ENCODE measurements at regions not wholly inside any gene's neighbourhood (a gene's known extent, or its start where the extent isn't known, plus 50 kb on each side); places are given as distances from the start of the nearest gene placed in this dataset.

DNA sequence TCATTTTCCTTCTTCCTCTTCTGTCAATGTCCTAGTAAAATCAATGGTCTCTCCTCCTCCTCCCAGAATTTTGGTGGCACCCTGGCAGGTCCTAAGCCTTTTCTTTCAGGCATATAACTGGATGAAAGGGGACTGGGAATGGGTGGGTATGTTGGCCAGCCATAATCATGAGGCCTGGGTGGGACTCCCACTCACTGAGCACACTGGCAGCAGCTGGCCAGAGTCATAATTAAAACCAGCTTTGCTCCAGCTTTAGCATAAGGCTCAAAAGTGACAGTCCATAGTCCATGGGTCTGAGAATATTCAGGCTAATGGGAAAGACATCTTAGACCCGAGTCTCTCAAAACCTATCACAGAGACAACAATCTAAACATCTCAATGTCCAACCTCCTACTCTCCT lies 190.0 kb upstream of the BTBD3 start:
- H3K4me3 ChIP-seq (ENCODE audit: low read depth, low read length), result no peak overlapping the region
- DNase-seq (ENCODE audit: low read depth), result no peak
- TF ChIP-seq, protein P1, sequence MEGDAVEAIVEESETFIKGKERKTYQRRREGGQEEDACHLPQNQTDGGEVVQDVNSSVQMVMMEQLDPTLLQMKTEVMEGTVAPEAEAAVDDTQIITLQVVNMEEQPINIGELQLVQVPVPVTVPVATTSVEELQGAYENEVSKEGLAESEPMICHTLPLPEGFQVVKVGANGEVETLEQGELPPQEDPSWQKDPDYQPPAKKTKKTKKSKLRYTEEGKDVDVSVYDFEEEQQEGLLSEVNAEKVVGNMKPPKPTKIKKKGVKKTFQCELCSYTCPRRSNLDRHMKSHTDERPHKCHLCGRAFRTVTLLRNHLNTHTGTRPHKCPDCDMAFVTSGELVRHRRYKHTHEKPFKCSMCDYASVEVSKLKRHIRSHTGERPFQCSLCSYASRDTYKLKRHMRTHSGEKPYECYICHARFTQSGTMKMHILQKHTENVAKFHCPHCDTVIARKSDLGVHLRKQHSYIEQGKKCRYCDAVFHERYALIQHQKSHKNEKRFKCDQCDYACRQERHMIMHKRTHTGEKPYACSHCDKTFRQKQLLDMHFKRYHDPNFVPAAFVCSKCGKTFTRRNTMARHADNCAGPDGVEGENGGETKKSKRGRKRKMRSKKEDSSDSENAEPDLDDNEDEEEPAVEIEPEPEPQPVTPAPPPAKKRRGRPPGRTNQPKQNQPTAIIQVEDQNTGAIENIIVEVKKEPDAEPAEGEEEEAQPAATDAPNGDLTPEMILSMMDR (conservative IDR thresholded peaks at IDR 0.05; ENCODE audit: low read depth, low read length), result no peak

DNA sequence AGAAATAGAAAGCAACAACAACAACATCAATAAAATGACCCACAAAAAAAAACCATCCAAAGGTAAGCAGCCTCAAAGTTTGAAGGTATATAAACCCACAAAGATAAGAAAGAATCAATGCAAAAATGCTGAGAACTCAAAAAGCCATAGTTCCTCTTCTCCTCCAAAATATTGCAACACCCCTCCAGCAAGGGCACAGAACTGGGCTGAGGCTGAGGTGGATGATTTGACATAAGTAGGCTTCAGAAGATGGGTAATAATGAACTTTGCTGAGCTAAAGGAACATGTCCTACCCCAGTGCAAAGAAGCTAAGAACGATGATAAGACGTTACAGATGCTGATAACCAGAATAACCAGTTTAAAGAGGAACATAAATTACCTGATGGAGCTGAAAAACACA lies 188.8 kb upstream of the BTBD3 start:
- TF ChIP-seq, protein P1 (conservative IDR thresholded peaks at IDR 0.05; ENCODE audit: low read depth, low read length), result no peak
- H3K4me3 ChIP-seq (ENCODE audit: low read depth, low read length), result no peak overlapping the region
- DNase-seq (ENCODE audit: low read depth), result no peak

- no peak overlapping the region for H3K4me3 ChIP-seq (ENCODE audit: low read depth, low read length)
- TF ChIP-seq, protein P1 (conservative IDR thresholded peaks at IDR 0.05; ENCODE audit: low read depth, low read length), result no peak
- DNase-seq (ENCODE audit: low read depth), result no peak
These were observed 187.9 kb upstream of the BTBD3 start for GRCh38 chr20:11729806-11730205.

- no peak for DNase-seq (ENCODE audit: low read depth)
- TF ChIP-seq, protein P1 (conservative IDR thresholded peaks at IDR 0.05; ENCODE audit: low read depth, low read length), result no peak
- no peak overlapping the region for H3K4me3 ChIP-seq (ENCODE audit: low read depth, low read length)
These were observed 183.3 kb upstream of the BTBD3 start for GRCh38 chr20:11734431-11734830.

- DNase-seq (ENCODE audit: low read depth), result no peak
- TF ChIP-seq, protein P1 (conservative IDR thresholded peaks at IDR 0.05; ENCODE audit: low read depth, low read length), result no peak
- no peak overlapping the region for H3K4me3 ChIP-seq (ENCODE audit: low read depth, low read length)
These were observed 178.8 kb upstream of the BTBD3 start for GRCh38 chr20:11738852-11739251.

DNA sequence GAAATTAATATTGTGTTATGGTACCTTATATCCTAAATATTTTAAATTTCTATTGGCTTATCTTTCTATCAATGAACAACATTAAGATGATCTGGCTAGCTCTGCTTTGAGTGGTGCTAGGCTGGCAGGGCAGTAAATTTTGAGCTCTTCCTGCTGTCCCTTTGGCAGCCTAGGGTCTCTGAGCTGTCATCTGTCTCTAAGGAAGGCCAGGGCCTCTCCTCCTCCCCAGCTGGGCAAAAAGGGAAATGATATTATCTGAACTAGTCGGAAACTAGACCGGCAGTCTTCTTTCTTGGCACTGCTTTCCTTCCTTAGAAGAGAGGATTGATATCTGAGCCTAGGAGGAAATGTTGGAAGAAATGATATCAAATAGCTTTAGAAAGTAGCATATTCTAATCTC lies 176.7 kb upstream of the BTBD3 start:
- DNase-seq (ENCODE audit: low read depth), result no peak
- TF ChIP-seq, protein P1 (conservative IDR thresholded peaks at IDR 0.05; ENCODE audit: low read depth, low read length), result no peak
- no peak overlapping the region for H3K4me3 ChIP-seq (ENCODE audit: low read depth, low read length)

DNA sequence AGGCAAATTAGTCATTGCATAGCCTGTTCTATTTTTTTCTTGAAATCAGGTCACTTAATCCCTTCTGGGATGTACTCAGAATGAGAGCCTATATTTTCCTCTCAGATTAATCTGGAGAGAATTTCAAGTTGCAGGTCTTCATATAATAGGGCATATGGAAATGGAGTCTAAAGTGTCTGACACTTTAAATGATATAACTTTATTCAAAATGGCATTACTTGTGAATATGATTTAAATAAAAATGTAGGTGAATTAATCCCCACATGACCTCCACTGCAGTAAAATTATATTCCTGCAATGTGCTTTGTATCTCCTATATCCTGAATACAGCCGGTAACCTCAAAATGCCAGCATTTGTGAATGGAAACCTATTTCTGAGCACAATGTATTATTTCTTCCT lies 172.5 kb upstream of the BTBD3 start:
- no peak overlapping the region for H3K4me3 ChIP-seq (ENCODE audit: low read depth, low read length)
- DNase-seq (ENCODE audit: low read depth), result no peak
- TF ChIP-seq, protein P1 (conservative IDR thresholded peaks at IDR 0.05; ENCODE audit: low read depth, low read length), result no peak
